Mammary epithelial cell (primary cell): ENCODE measurements at regions not wholly inside any gene's neighbourhood (a gene's known extent, or its start where the extent isn't known, plus 50 kb on each side); places are given as distances from the start of the nearest gene placed in this dataset.

ENCODE experiments used
- CTCF ChIP-seq, 2 donors: IDR thresholded peaks in 1 of 2; conservative IDR thresholded peaks in 1 of 2; 2 replicates each; pipeline ENCODE4 v1.5.1; 2011 to 2012; ENCODE audit warnings: inconsistent platforms in 2 of 2, low read length in 2 of 2, mild to moderate bottlenecking in 2 of 2, control low read depth in 1 of 2, low read depth in 1 of 2; ENCODE audit not compliant: insufficient read depth in 1 of 2; ENCODE audit errors: extremely low read depth in 1 of 2
- EZH2 ChIP-seq: IDR thresholded peaks from 2 replicates; pipeline ENCODE4 v1.6.1; 2012; ENCODE audit warnings: low read length, inconsistent platforms, borderline replicate concordance

- TF ChIP-seq CTCF (conservative IDR thresholded peaks at IDR 0.05 in 1 of 2, IDR thresholded peaks at IDR 0.05 in 1 of 2; ENCODE audit: extremely low read depth in 1 of 2, insufficient read depth in 1 of 2, low read depth in 1 of 2, low read length in 2 of 2) (no peak), EZH2 (no peak)
Measured at GRCh38 chr14:51401756-51402155, 161.7 kb downstream of the TMX1 start.
